ENCODE measurements at regions not wholly inside any gene's neighbourhood (a gene's known extent, or its start where the extent isn't known, plus 50 kb on each side); places are given as distances from the start of the nearest gene placed in this dataset.

DNA sequence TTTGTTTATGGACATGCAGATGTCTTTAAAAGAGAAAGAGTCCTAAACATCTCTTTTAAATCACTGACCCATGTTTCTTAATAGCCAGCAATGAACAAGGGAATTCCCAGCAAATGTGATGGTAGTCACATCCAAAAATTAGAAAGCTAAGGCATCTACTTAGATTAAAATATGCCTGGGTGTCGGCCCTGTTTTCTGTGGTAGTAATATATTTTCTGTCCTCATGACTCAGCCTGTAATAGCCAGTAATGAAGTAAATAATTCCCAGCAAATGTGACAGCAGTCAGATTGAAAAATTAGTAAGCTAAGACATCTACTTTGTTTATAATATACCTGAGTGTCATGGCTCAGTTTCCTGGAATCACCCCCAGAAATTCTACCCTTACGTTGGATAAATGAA is 60.6 kb upstream of the MYRIP start:
- DNase-seq, result no peak
- Histone ChIP-seq H2AFZ (ENCODE audit: insufficient read depth, low read depth, low read length, poor library complexity, severe bottlenecking) (no peak overlapping the region), H4K20me1 (ENCODE audit: control insufficient read depth, insufficient read depth, low read length, poor library complexity, severe bottlenecking) (no peaks in the 10 kb centered on the region), H3K27ac (ENCODE audit: low read length in 2 of 2) (no peak overlapping the region), H3K4me1 (ENCODE audit: control insufficient read depth in 2 of 2, insufficient read depth in 2 of 2, low read length in 2 of 2) (peaks cover 0 to 4% of the 10 kb centered on the region in 2 donors), H3K9me3 (ENCODE audit: control extremely low read depth in 1 of 3, control insufficient read depth in 2 of 3, insufficient read depth in 1 of 3, low read length in 2 of 3) (no peaks in the 10 kb centered on the region), H3K36me3 (replicated peaks in 1 of 2; ENCODE audit: control extremely low read depth in 1 of 2, control insufficient read depth in 1 of 2, extremely low read depth in 1 of 2, insufficient read depth in 2 of 2, low read length in 1 of 2) (no peaks in the 10 kb centered on the region), H3K79me2 (ENCODE audit: control insufficient read depth, insufficient read depth, low read length) (no peaks in the 10 kb centered on the region), H3K9ac (ENCODE audit: low read length) (no peak overlapping the region), H3K27me3 (replicated peaks in 1 of 4; ENCODE audit: control extremely low read depth in 1 of 4, control insufficient read depth in 3 of 4, insufficient read depth in 4 of 4, low read length in 3 of 4) (no peaks in the 10 kb centered on the region), H3K4me3 (ENCODE audit: control extremely low read depth in 1 of 5, extremely low read depth in 1 of 5, insufficient read depth in 1 of 5, low read depth in 2 of 5, low read length in 4 of 5) (no peak overlapping the region), H3K4me2 (replicated peaks; ENCODE audit: low read depth, low read length, poor library complexity, severe bottlenecking) (no peak overlapping the region)
- ChIA-PET POLR2A (no interaction called here), CTCF (no interaction called here)
- TF ChIP-seq, protein P1, sequence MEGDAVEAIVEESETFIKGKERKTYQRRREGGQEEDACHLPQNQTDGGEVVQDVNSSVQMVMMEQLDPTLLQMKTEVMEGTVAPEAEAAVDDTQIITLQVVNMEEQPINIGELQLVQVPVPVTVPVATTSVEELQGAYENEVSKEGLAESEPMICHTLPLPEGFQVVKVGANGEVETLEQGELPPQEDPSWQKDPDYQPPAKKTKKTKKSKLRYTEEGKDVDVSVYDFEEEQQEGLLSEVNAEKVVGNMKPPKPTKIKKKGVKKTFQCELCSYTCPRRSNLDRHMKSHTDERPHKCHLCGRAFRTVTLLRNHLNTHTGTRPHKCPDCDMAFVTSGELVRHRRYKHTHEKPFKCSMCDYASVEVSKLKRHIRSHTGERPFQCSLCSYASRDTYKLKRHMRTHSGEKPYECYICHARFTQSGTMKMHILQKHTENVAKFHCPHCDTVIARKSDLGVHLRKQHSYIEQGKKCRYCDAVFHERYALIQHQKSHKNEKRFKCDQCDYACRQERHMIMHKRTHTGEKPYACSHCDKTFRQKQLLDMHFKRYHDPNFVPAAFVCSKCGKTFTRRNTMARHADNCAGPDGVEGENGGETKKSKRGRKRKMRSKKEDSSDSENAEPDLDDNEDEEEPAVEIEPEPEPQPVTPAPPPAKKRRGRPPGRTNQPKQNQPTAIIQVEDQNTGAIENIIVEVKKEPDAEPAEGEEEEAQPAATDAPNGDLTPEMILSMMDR (IDR thresholded peaks at IDR 0.05), result no peak
- TF ChIP-seq EZH2 (IDR thresholded peaks at IDR 0.05; ENCODE audit: borderline replicate concordance, insufficient read depth, low read depth, low read length, poor library complexity, severe bottlenecking), result no peak
- 100% methylated on average over 1 of the region's 2 CpGs for WGBS (ENCODE audit: insufficient coverage)
- ATAC-seq (ENCODE audit: low read depth), result no peak
- intact Hi-C loops (cut with micrococcal nuclease), result no loop called here
- peaks cover 20% of the 10 kb centered on the region for H3K4me1 Mint-ChIP-seq
- H3K9me3 Mint-ChIP-seq (ENCODE audit: insufficient read depth), result no peaks in the 10 kb centered on the region
- no peak overlapping the region for H3K4me3 Mint-ChIP-seq
- H3K27ac Mint-ChIP-seq, result no peak overlapping the region
- H3K27me3 Mint-ChIP-seq, result no peaks in the 10 kb centered on the region

DNA sequence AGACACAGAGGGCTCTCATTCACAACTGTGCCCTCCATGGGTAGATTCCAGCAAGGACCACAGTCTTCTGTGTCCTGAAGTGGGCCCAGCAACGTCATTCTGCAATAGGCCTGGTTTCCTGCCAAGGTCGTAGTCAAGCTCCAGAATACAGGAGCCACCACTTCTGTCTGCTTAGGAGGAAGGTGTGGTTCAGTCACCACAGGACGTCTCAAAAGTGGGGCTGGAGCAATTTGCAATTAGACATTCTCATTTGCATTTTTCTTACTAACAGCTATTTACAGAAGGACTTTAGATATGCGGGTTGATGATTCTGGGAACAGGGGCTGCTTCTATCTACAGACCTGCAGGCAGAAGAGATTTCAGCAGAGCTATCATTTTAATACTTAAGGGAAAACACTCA is 58.7 kb upstream of the MYRIP start:
- Histone ChIP-seq H3K27me3 (replicated peaks in 1 of 4; ENCODE audit: control extremely low read depth in 1 of 4, control insufficient read depth in 3 of 4, insufficient read depth in 4 of 4, low read length in 3 of 4) (no peaks in the 10 kb centered on the region), H3K9me3 (ENCODE audit: control extremely low read depth in 1 of 3, control insufficient read depth in 2 of 3, insufficient read depth in 1 of 3, low read length in 2 of 3) (no peaks in the 10 kb centered on the region), H3K9ac (ENCODE audit: low read length) (no peak overlapping the region), H3K4me2 (replicated peaks; ENCODE audit: low read depth, low read length, poor library complexity, severe bottlenecking) (no peak overlapping the region), H2AFZ (ENCODE audit: insufficient read depth, low read depth, low read length, poor library complexity, severe bottlenecking) (peak overlapping the region; percentile 26), H3K27ac (ENCODE audit: low read length in 2 of 2) (no peak overlapping the region), H3K36me3 (replicated peaks in 1 of 2; ENCODE audit: control extremely low read depth in 1 of 2, control insufficient read depth in 1 of 2, extremely low read depth in 1 of 2, insufficient read depth in 2 of 2, low read length in 1 of 2) (no peaks in the 10 kb centered on the region), H3K4me1 (ENCODE audit: control insufficient read depth in 2 of 2, insufficient read depth in 2 of 2, low read length in 2 of 2) (peaks cover 0 to 4% of the 10 kb centered on the region in 2 donors), H3K4me3 (ENCODE audit: control extremely low read depth in 1 of 5, extremely low read depth in 1 of 5, insufficient read depth in 1 of 5, low read depth in 2 of 5, low read length in 4 of 5) (no peak overlapping the region), H3K79me2 (ENCODE audit: control insufficient read depth, insufficient read depth, low read length) (no peaks in the 10 kb centered on the region), H4K20me1 (ENCODE audit: control insufficient read depth, insufficient read depth, low read length, poor library complexity, severe bottlenecking) (no peaks in the 10 kb centered on the region)
- WGBS (ENCODE audit: insufficient coverage), result 0% methylated on average over 1 of the region's 4 CpGs
- Mint-ChIP-seq H3K4me3 (no peak overlapping the region), H3K9me3 (ENCODE audit: insufficient read depth) (no peaks in the 10 kb centered on the region), H3K27ac (no peak overlapping the region), H3K27me3 (no peaks in the 10 kb centered on the region), H3K4me1 (peaks cover 30% of the 10 kb centered on the region)
- TF ChIP-seq, protein P1 (IDR thresholded peaks at IDR 0.05), result no peak
- no peak for TF ChIP-seq EZH2 (IDR thresholded peaks at IDR 0.05; ENCODE audit: borderline replicate concordance, insufficient read depth, low read depth, low read length, poor library complexity, severe bottlenecking)
- no peak for ATAC-seq (ENCODE audit: low read depth)
- POLR2A ChIA-PET, result no interaction called here
- intact Hi-C loops (cut with micrococcal nuclease), result no loop called here
- DNase-seq, result no peak
- CTCF ChIA-PET, result no interaction called here
